HG03064 (cell line): ENCODE measurements at regions not wholly inside any gene's neighbourhood (a gene's known extent, or its start where the extent isn't known, plus 50 kb on each side); places are given as distances from the start of the nearest gene placed in this dataset.
"Not testable (repeated sequence)": the region's sequence is repeated elsewhere in the genome, so short reads cannot be mapped to it uniquely, and the experiment has no call there.

ENCODE experiments used
- ATAC-seq: cut with Tn5 transposase; IDR thresholded peaks from one replicate; pipeline ENCODE4 v1.9.1; 2021; ENCODE audit warnings: low read depth; ENCODE audit not compliant: unreplicated experiment

DNA sequence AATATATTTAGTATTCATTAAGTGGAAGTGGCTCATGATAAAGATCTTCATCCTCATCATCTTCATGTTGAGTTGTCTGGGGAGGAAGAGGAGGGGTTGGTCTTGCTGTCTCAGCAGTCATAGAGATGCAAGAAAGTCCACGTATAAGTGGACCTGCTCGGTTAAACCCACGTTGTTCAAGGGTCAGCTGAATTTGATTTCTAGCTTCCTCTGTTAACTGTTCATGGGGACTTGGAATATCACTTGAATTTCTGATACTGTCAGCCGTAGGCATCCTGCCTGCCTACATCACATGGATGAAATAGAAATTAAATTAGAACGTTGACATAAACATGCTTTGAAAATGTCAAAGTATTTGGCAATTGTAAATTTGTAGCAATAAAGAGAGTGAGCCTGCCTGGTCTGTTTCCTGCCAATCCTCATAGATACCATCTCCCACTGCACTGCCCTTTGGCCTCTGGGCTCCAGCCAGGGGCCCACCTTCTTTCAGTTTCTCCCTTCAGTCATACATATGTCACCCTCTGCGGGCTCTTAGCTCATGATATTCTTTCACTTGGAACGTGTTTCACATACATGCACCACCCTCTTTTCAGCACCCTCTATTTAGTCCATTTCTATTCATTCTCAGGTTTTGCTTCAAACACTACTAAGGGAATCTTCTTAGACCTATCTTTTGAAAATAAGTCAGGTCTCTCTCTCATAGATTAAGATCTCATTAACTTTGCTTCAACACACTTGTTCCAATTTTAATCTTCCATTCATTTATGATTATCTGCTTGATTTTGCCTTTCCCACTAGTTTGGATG lies 376.3 kb downstream of the IPMK start:
- no peak for ATAC-seq

GRCh38 chr10:57890691-57891090 lies 377.0 kb downstream of the IPMK start:
- no peak for ATAC-seq

DNA sequence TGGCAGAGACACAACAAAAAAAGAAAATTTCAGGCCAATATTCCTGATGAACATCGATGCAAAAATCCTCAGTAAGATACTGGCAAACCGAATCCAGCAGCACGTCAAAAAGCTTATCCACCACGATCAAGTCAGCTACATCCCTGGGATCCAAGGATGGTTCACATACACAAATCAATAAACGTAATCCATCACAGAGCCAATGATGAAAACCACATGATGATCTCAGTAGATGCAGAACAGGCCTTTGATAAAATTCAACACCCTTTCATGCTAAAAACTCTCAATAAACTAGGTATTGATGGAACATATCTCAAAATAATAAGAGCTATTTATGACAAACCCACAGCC lies 382.1 kb downstream of the IPMK start:
- not testable (repeated sequence) for ATAC-seq

DNA sequence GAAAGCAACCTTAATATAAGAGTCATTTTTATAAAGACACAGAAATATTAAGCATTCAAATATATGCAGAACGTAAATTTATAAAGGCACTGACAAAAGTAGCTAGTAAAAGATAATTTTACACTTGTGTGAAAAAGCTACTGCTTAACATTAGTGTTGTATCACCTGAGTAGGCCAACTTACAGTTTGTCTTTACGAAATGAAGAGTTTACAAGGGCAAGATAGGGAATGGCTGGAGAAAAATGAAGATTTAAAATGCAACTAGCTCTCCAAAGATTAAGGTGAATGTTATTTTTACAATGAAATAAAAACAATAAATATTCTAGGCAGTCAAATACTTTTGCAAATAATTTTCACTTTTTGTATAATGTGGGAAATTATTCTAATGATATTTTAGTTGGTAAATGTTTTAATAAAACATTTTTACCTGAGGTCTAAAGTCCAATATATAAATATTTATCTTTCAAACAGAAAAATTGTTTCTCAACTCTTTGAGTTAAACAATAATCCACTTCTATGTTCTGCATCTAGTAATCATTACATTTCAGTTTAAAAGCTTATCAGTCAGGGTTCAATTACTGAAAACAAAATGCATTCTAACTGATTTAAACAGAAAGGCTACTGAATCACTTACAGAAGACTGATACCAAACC lies 382.6 kb downstream of the IPMK start:
- ATAC-seq, result no peak

DNA sequence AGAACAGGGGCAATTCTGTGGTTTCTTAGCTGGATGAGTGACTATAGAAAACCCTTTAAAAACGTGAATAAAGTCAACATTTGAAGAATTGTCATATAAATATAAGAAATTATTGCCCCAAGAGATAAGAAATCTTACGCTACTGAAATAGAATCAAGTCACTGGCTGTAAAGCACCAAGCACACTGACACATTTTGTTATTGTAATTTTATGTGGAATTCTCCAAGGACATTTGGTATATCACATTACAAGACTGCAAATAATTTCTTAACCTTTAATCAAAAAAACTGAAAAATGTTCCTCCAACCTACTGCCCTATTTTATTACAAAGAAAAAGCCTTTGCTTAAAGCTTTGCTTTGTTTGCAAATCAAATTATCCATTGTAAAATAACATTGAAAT lies 383.3 kb downstream of the IPMK start:
- ATAC-seq, result no peak

- no peak for ATAC-seq
Observed at GRCh38 chr10:57880446-57881227, 387.1 kb downstream of the IPMK start.

DNA sequence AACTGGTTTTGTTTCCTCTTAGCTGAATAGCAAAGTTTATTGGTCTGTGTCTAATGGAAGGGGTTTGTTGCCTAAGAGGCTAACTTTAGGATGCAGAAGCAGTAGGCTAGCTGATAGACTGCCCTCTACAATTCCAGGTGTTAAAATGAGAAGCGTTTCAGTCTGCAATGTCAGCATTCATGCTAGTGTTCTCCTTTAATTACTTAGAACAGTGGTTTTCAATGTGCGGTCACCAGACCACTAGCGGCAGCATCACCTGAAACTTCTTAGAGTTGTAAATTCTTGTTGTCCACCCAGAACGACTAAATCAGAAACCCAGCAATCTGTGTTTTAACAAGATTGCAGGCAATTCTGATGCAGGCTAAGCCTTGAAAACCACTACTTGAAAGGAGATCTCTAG lies 392.9 kb downstream of the IPMK start:
- no peak for ATAC-seq

DNA sequence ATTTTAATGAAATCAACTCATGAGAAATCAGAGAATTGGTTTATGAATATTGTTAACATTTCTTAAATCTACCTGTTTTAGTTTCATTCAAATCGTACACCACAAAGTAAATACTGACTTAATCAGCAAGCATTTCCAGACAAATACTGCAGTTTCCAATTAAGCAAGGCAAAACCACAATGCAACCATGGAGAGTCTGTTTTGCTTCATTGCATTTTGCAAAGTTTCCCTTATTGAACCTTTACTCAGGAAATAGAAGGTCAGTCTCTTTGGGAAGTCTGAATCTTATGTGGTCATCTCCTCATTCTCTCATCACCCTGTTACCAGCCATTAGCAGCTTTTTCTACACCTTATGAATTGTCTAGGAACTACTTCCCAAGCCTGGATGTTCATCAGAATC lies 400.5 kb downstream of the IPMK start:
- no peak for ATAC-seq

GRCh38 chr10:57864765-57865680 lies 402.7 kb downstream of the IPMK start:
- no peak for ATAC-seq

- no peak for ATAC-seq
Observed at GRCh38 chr10:57849691-57850357, 417.9 kb downstream of the IPMK start.

DNA sequence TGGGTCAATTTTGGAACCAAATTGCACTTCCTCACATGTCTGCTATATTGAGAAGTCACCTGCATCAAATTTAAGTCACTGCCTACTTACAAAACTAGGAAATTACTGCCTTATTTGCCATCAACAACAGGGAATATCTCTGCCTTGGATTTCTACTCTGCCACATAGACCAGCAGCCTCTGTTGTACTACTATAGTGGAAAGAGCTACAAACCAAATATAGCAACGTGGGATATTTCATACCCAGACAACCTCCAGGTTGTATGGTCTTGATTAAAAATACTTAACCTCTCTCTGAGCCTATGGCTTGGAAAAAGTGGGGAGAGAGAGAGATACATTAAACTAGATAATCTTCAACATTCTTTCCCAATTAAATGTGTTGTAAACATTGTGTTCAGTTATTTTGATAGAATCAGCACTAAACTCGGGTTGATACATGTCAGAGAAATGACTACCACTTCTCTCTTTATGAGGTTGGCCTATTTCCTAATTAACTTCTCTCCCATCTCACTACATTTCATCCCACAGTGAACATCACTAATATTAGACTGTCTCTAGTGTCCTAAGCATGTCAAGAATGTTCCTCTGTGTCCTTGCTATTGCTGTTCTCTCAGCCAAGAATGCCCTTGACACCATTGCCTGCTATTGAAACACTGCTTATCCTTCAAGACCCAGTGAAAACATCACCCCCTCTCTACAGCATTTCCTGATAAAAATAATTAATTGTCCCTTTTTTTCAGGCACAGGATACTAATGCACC lies 421.2 kb downstream of the IPMK start:
- ATAC-seq, result no peak

GRCh38 chr10:57844387-57844998 lies 423.2 kb downstream of the IPMK start:
- ATAC-seq, result no peak

DNA sequence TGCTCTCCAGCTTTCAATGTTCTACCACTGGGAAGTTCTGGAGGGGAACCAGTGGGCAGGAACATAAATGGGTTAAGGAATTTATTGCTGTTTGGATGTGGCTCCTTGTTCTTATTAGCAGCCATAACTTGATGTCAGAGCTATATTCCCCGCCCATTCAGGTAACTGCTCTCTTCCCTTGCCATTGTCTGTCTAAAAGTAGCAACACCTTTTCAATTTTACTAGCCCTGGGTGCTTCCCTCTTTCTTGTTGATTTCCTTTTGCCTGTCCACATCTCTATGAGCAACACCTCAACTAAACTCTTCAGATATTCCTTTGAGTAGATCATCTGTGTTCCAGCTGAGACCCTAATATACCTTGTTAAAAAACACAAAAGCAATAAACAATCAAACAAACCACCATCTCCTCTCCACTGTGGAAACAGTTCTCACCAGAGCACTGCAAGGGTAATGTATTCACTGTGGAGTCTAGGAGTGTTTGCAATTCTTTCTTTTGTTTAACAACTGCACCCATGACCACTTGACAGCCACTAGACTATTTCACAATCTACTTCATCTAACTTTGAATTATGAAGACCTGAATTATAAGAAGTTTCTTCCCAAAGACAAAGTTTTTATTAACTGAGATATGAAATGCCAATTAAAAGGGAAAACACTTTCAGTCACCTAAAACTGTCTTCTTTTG lies 436.7 kb downstream of the IPMK start:
- ATAC-seq, result no peak

- ATAC-seq, result no peak
Observed at GRCh38 chr10:57825015-57825414, 442.7 kb downstream of the IPMK start.

- ATAC-seq, result no peak
Observed at GRCh38 chr10:57823398-57823797, 444.3 kb downstream of the IPMK start.

- ATAC-seq, result no peak
Observed at GRCh38 chr10:57822965-57823364, 444.7 kb downstream of the IPMK start.

- ATAC-seq, result no peak
Observed at GRCh38 chr10:57818522-57818921, 449.2 kb downstream of the IPMK start.

DNA sequence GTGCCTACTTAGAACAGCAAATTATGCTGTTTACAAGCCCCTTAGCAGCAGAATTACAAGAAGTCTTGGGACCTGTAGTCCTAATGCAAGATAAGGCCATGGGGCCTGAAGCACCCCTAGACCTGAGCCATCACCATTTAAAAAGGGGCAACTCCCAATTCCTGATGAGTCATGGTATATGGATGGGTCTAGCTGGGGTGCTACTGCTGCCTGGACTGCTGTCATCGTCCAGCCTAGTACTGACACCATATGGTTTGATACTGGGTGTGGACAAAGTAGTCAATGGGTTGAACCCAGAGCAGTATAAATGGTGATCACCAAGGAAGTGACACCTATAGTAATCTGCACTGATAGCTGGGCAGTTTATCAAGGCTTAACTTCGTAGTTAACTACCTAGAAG lies 450.0 kb downstream of the IPMK start:
- ATAC-seq, result no peak
